A549 (cell line): ENCODE measurements at regions not wholly inside any gene's neighbourhood (a gene's known extent, or its start where the extent isn't known, plus 50 kb on each side); places are given as distances from the start of the nearest gene placed in this dataset.

Source experiments
- ATAC-seq, 2 experiments: fragments of 200-7000 bp in 1 of 2; fragments of >200 bp in 1 of 2; cut with Nextera tagmentation in 1 of 2; cut with Tn5 transposase in 1 of 2; 3 replicates each; pipeline versions ENCODE4 v1.8.0 to v1.9.1; 2018 to 2020; ENCODE audit warnings: mild to moderate bottlenecking in 1 of 2, moderate library complexity in 1 of 2
- CTCF ChIA-PET: fragments of 300-600 bp; sonication (Branson Sonifier 250); formaldehyde crosslinking; extraction: SDS; loops from one replicate; lab custom pipeline; 2021; ENCODE audit warnings: antibody characterized with exemption, inconsistent platforms; lab: Yijun Ruan, JAX
- POLR2A ChIA-PET: fragments of 350-600 bp; formaldehyde crosslinking; extraction: SDS; loops from one replicate; lab custom pipeline; 2021; ENCODE audit warnings: antibody characterized with exemption, inconsistent platforms; lab: Yijun Ruan, JAX
- DNase-seq, 2 experiments: peaks; one replicate each; pipeline versions ENCODE4 v3.0.0 to v3.0.0-alpha.2; 2011 to 2016; ENCODE audit warnings: low read depth in 1 of 2, low spot score in 1 of 2
- FAIRE-seq: peaks from 2 replicates; lab custom pipeline; 2011; peaks lifted over from hg19 to GRCh38; lab: Jason Lieb, UNC
- H3K27ac ChIP-seq, 2 experiments: fragments of >200 bp; sonication (Bioruptor Twin); formaldehyde crosslinking; 3 replicates each; pipeline ENCODE4 v1.5.1; 2016 to 2017
- H3K4me1 ChIP-seq: fragments of >200 bp; sonication (Bioruptor Twin); formaldehyde crosslinking; 3 replicates; pipeline ENCODE4 v1.6.1; 2016
- H3K4me2 ChIP-seq: fragments of >200 bp; sonication (Bioruptor Twin); formaldehyde crosslinking; 3 replicates; pipeline ENCODE4 v1.6.1; 2016
- H3K4me3 ChIP-seq: fragments of >200 bp; sonication (Bioruptor Twin); formaldehyde crosslinking; 3 replicates; pipeline ENCODE4 v1.5.1; 2016
- H3K9me3 ChIP-seq: fragments of >200 bp; sonication (Bioruptor Twin); formaldehyde crosslinking; 3 replicates; pipeline ENCODE4 v1.6.1; 2016
- CHD2 ChIP-seq: fragments of 150-350 bp; IDR thresholded peaks from 2 replicates; pipeline ENCODE4 v1.6.1; 2014; ENCODE audit warnings: low read length; ENCODE audit not compliant: partially characterized antibody
- FOSB ChIP-seq: fragments of 250-450 bp; sonication (Bioruptor Pico); IDR thresholded peaks from 2 replicates; pipeline ENCODE4 v1.5.0; 2020; ENCODE audit warnings: mild to moderate bottlenecking, moderate library complexity
- FOSL2 ChIP-seq, 2 experiments: fragments of 450-650 bp in 1 of 2; fragments of >200 bp in 1 of 2; sonication (Bioruptor Twin) in 1 of 2; formaldehyde crosslinking; IDR thresholded peaks; 2 replicates each; pipeline versions ENCODE4 v1.5.0 to v1.6.1; 2016 to 2020; ENCODE audit warnings: mild to moderate bottlenecking in 1 of 2, moderate library complexity in 1 of 2
- KDM1A ChIP-seq: fragments of 200-600 bp; sonication (generic); IDR thresholded peaks from 2 replicates; pipeline ENCODE4 v1.6.1; 2016; ENCODE audit warnings: low read depth, mild to moderate bottlenecking
- KDM5A ChIP-seq: fragments of 200-600 bp; sonication (generic); IDR thresholded peaks from 2 replicates; pipeline ENCODE4 v1.6.1; 2016; ENCODE audit warnings: antibody characterized with exemption, mild to moderate bottlenecking
- PHF8 ChIP-seq: fragments of 200-600 bp; sonication (generic); IDR thresholded peaks from 2 replicates; pipeline ENCODE4 v1.6.1; 2016; ENCODE audit warnings: low read depth, mild to moderate bottlenecking, antibody characterized with exemption, moderate library complexity, borderline replicate concordance
- POLR2AphosphoS2 ChIP-seq: conservative IDR thresholded peaks from 2 replicates; pipeline ENCODE4 v1.6.1; 2012; ENCODE audit warnings: low read length, improper control_type of control experiment, inconsistent platforms
- RFX5 ChIP-seq: fragments of 450-650 bp; IDR thresholded peaks from 2 replicates; pipeline ENCODE4 v1.7.1; 2014; ENCODE audit warnings: antibody characterized with exemption, mild to moderate bottlenecking, moderate library complexity
- SMC3 ChIP-seq: fragments of >200 bp; sonication (Bioruptor Twin); formaldehyde crosslinking; IDR thresholded peaks from 3 replicates; pipeline ENCODE4 v1.6.1; 2018; ENCODE audit warnings: inconsistent platforms
- SREBF2 ChIP-seq: fragments of 450-650 bp; IDR thresholded peaks from 2 replicates; pipeline ENCODE4 v1.6.1; 2014; ENCODE audit warnings: mild to moderate bottlenecking, moderate library complexity
- TP53 ChIP-seq: fragments of 250-450 bp; sonication (Bioruptor Pico); IDR thresholded peaks from 2 replicates; pipeline ENCODE4 v1.5.0; 2021; ENCODE audit warnings: mild to moderate bottlenecking, moderate library complexity
- ZFP36 ChIP-seq: fragments of 450-650 bp; IDR thresholded peaks from 2 replicates; pipeline ENCODE4 v1.6.1; 2014; ENCODE audit warnings: borderline replicate concordance; ENCODE audit not compliant: partially characterized antibody
- WGBS: methylation state at CpG from one replicate; pipeline ENCODE4 v1.1.6; 2017; ENCODE audit errors: missing lambda C conversion rate; 5-methylcytosine and 5-hydroxymethylcytosine counted together
- TF ChIP-seq, protein P1 (sequence below): fragments of >200 bp; sonication (Bioruptor Twin); formaldehyde crosslinking; IDR thresholded peaks from 3 replicates; pipeline ENCODE4 v1.5.1; 2016
- TF ChIP-seq, protein P2 (sequence below): fragments of 250-450 bp; sonication (Bioruptor Pico); IDR thresholded peaks from 2 replicates; pipeline ENCODE4 v1.5.0; 2020; ENCODE audit warnings: low read depth, mild to moderate bottlenecking, moderate library complexity
- TF ChIP-seq, protein P3 (sequence below): fragments of 200-600 bp; sonication (generic); IDR thresholded peaks from 2 replicates; pipeline ENCODE4 v1.6.1; 2016; ENCODE audit warnings: antibody characterized with exemption, mild to moderate bottlenecking, moderate library complexity
- TF ChIP-seq, protein P4 (sequence below): fragments of >200 bp; sonication (Bioruptor Twin); formaldehyde crosslinking; IDR thresholded peaks from 3 replicates; pipeline ENCODE4 v1.6.1; 2016
- TF ChIP-seq, protein P5 (sequence below): fragments of 250-450 bp; sonication (Bioruptor Pico); IDR thresholded peaks from 2 replicates; pipeline ENCODE4 v1.5.0; 2021; ENCODE audit warnings: mild to moderate bottlenecking, moderate library complexity, borderline replicate concordance

DNA sequence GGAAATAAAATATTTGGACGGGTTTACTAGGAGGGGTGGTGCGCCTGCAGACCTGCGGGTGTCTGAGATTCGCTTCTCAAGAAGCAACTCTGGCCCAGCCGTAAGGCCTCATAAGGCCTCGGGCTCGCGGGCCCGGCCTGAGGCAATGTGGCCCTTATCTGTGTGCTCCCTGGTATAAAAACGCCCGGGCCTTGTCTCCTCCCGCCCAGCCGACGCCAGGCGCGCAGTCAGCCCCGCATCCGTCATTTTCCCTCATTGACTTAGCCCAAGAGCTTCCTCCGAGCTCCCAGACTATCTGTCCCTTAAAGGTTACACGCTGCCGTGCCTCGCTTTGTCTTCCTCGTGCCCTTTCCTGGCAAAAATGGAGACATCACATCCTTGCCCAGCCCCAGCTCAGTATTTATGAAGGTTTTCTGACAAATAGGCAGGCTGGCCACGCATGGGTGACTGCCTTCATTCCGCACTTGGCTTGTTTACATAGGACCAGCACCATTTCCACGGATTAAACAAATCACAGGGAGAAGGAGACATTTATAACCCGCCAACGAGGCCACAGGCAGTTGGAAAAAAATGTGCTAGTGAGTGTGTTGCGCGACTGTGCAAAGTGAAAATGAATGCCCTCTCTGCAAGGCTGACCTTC, 74.5 kb upstream of the TBCA start:
- Histone ChIP-seq H3K4me1 (no peaks in the 10 kb centered on the region), H3K9me3 (no peaks in the 10 kb centered on the region), H3K4me2 (no peak overlapping the region), H3K4me3 (no peak overlapping the region)
- CTCF ChIA-PET, result interaction anchor here (0.6 to 1.6 kb wide), 2 partner anchors 10 to 16 kb away, joined by 3 to 4 read pairs; no protein-coding TSS in a partner anchor
- WGBS, result 93% methylated on average over 30 of the region's 30 CpGs
- no peak for FAIRE-seq
- TF ChIP-seq PHF8, result no peak
- no peak for TF ChIP-seq CHD2
- no peak for TF ChIP-seq SREBF2
- TF ChIP-seq FOSB (CRISPR knock-in tag), result no peak
- TF ChIP-seq, protein P1, sequence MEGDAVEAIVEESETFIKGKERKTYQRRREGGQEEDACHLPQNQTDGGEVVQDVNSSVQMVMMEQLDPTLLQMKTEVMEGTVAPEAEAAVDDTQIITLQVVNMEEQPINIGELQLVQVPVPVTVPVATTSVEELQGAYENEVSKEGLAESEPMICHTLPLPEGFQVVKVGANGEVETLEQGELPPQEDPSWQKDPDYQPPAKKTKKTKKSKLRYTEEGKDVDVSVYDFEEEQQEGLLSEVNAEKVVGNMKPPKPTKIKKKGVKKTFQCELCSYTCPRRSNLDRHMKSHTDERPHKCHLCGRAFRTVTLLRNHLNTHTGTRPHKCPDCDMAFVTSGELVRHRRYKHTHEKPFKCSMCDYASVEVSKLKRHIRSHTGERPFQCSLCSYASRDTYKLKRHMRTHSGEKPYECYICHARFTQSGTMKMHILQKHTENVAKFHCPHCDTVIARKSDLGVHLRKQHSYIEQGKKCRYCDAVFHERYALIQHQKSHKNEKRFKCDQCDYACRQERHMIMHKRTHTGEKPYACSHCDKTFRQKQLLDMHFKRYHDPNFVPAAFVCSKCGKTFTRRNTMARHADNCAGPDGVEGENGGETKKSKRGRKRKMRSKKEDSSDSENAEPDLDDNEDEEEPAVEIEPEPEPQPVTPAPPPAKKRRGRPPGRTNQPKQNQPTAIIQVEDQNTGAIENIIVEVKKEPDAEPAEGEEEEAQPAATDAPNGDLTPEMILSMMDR, result no peak
- no peak for TF ChIP-seq POLR2AphosphoS2
- no peak for TF ChIP-seq RFX5
- TF ChIP-seq, protein P2, sequence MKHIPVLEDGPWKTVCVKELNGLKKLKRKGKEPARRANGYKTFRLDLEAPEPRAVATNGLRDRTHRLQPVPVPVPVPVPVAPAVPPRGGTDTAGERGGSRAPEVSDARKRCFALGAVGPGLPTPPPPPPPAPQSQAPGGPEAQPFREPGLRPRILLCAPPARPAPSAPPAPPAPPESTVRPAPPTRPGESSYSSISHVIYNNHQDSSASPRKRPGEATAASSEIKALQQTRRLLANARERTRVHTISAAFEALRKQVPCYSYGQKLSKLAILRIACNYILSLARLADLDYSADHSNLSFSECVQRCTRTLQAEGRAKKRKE, result no peak
- TF ChIP-seq KDM1A, result no peak
- TF ChIP-seq, protein P3, sequence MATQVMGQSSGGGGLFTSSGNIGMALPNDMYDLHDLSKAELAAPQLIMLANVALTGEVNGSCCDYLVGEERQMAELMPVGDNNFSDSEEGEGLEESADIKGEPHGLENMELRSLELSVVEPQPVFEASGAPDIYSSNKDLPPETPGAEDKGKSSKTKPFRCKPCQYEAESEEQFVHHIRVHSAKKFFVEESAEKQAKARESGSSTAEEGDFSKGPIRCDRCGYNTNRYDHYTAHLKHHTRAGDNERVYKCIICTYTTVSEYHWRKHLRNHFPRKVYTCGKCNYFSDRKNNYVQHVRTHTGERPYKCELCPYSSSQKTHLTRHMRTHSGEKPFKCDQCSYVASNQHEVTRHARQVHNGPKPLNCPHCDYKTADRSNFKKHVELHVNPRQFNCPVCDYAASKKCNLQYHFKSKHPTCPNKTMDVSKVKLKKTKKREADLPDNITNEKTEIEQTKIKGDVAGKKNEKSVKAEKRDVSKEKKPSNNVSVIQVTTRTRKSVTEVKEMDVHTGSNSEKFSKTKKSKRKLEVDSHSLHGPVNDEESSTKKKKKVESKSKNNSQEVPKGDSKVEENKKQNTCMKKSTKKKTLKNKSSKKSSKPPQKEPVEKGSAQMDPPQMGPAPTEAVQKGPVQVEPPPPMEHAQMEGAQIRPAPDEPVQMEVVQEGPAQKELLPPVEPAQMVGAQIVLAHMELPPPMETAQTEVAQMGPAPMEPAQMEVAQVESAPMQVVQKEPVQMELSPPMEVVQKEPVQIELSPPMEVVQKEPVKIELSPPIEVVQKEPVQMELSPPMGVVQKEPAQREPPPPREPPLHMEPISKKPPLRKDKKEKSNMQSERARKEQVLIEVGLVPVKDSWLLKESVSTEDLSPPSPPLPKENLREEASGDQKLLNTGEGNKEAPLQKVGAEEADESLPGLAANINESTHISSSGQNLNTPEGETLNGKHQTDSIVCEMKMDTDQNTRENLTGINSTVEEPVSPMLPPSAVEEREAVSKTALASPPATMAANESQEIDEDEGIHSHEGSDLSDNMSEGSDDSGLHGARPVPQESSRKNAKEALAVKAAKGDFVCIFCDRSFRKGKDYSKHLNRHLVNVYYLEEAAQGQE, result no peak
- TF ChIP-seq KDM5A, result no peak
- TF ChIP-seq FOSL2 (IDR thresholded peaks at IDR 0.05), result no peak
- TF ChIP-seq FOSL2 (CRISPR knock-in tag; IDR thresholded peaks at IDR 0.05), result no peak
- no peak for TF ChIP-seq ZFP36
- TF ChIP-seq, protein P4, sequence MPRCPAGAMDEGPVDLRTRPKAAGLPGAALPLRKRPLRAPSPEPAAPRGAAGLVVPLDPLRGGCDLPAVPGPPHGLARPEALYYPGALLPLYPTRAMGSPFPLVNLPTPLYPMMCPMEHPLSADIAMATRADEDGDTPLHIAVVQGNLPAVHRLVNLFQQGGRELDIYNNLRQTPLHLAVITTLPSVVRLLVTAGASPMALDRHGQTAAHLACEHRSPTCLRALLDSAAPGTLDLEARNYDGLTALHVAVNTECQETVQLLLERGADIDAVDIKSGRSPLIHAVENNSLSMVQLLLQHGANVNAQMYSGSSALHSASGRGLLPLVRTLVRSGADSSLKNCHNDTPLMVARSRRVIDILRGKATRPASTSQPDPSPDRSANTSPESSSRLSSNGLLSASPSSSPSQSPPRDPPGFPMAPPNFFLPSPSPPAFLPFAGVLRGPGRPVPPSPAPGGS, result no peak
- TF ChIP-seq SMC3, result no peak
- TF ChIP-seq, protein P5, sequence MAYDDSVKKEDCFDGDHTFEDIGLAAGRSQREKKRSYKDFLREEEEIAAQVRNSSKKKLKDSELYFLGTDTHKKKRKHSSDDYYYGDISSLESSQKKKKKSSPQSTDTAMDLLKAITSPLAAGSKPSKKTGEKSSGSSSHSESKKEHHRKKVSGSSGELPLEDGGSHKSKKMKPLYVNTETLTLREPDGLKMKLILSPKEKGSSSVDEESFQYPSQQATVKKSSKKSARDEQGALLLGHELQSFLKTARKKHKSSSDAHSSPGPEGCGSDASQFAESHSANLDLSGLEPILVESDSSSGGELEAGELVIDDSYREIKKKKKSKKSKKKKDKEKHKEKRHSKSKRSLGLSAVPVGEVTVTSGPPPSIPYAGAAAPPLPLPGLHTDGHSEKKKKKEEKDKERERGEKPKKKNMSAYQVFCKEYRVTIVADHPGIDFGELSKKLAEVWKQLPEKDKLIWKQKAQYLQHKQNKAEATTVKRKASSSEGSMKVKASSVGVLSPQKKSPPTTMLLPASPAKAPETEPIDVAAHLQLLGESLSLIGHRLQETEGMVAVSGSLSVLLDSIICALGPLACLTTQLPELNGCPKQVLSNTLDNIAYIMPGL, result no peak
- TF ChIP-seq TP53, result no peak
- TF ChIP-seq, all 56 proteins: peak for 0
- POLR2A ChIA-PET, result no interaction called here
- DNase-seq (no peak), ATAC-seq (no peak)
- H3K27ac ChIP-seq, result no peak overlapping the region
